Neural progenitor cell (in vitro differentiated cells): ENCODE measurements at regions not wholly inside any gene's neighbourhood (a gene's known extent, or its start where the extent isn't known, plus 50 kb on each side); places are given as distances from the start of the nearest gene placed in this dataset.

Source experiments
- CTCF ChIP-seq: fragments of 200-600 bp; sonication (generic); IDR thresholded peaks from 2 replicates; pipeline ENCODE4 v1.5.1; 2017; ENCODE audit warnings: antibody characterized with exemption, mild to moderate bottlenecking
- EZH2phosphoT487 ChIP-seq: fragments of 200-600 bp; sonication (generic); IDR thresholded peaks from 2 replicates; pipeline ENCODE4 v1.6.1; 2017; ENCODE audit warnings: antibody characterized with exemption

GRCh38 chr14:95808371-95808770 is 68.3 kb upstream of the TUNAR start:
- no peak for TF ChIP-seq CTCF
- no peak for TF ChIP-seq EZH2phosphoT487
